GM21367 (cell line): ENCODE measurements at regions not wholly inside any gene's neighbourhood (a gene's known extent, or its start where the extent isn't known, plus 50 kb on each side); places are given as distances from the start of the nearest gene placed in this dataset.
"Not testable (repeated sequence)": the region's sequence is repeated elsewhere in the genome, so short reads cannot be mapped to it uniquely, and the experiment has no call there.

Source experiments
- ATAC-seq: cut with Tn5 transposase; IDR thresholded peaks from one replicate; pipeline ENCODE4 v1.9.1; 2021; ENCODE audit not compliant: unreplicated experiment

GRCh38 chr9:82489201-82489821, 500.7 kb downstream of the SPATA31D1 start:
- ATAC-seq = no peak

- no peak for ATAC-seq
Measured at GRCh38 chr9:82490019-82490499, 501.5 kb downstream of the SPATA31D1 start.

GRCh38 chr9:82490821-82491220, 502.2 kb downstream of the SPATA31D1 start:
- not testable (repeated sequence) for ATAC-seq

GRCh38 chr9:82491604-82492003, 503.0 kb downstream of the SPATA31D1 start:
- ATAC-seq = no peak

- ATAC-seq = no peak
Measured at GRCh38 chr9:82492274-82492673, 503.7 kb downstream of the SPATA31D1 start.

- no peak for ATAC-seq
Measured at GRCh38 chr9:82495884-82496777, 507.6 kb downstream of the SPATA31D1 start.

GRCh38 chr9:82498541-82499317, 510.2 kb downstream of the SPATA31D1 start:
- no peak for ATAC-seq

GRCh38 chr9:82499337-82499736, 510.8 kb downstream of the SPATA31D1 start:
- ATAC-seq = no peak

- no peak for ATAC-seq
Measured at GRCh38 chr9:82504620-82505019, 516.0 kb downstream of the SPATA31D1 start.

- no peak for ATAC-seq
Measured at GRCh38 chr9:82511626-82512025, 523.1 kb downstream of the SPATA31D1 start.

GRCh38 chr9:82512728-82513127, 524.2 kb downstream of the SPATA31D1 start:
- ATAC-seq = no peak

- ATAC-seq = no peak
Measured at GRCh38 chr9:82513242-82513751, 524.7 kb downstream of the SPATA31D1 start.

GRCh38 chr9:82513976-82514735, 525.6 kb downstream of the SPATA31D1 start:
- ATAC-seq = no peak

GRCh38 chr9:82518868-82519267, 530.3 kb downstream of the SPATA31D1 start:
- ATAC-seq = no peak

GRCh38 chr9:82519332-82519731, 530.8 kb downstream of the SPATA31D1 start:
- no peak for ATAC-seq

- ATAC-seq = no peak
Measured at GRCh38 chr9:82524407-82524806, 535.8 kb downstream of the SPATA31D1 start.

GRCh38 chr9:82526577-82526976, 536.4 kb downstream of the RASEF start:
- no peak for ATAC-seq

- ATAC-seq = no peak
Measured at GRCh38 chr9:82531795-82532194, 531.1 kb downstream of the RASEF start.

- no peak for ATAC-seq
Measured at GRCh38 chr9:82532504-82533180, 530.3 kb downstream of the RASEF start.

- no peak for ATAC-seq
Measured at GRCh38 chr9:82535432-82535998, 527.4 kb downstream of the RASEF start.
